ENCODE measurements at regions not wholly inside any gene's neighbourhood (a gene's known extent, or its start where the extent isn't known, plus 50 kb on each side); places are given as distances from the start of the nearest gene placed in this dataset.

- H3K9me1 ChIP-seq (ENCODE audit: control insufficient read depth, extremely low read depth, insufficient read depth, low read length) = no peaks in the 10 kb centered on the region
- no peak for FAIRE-seq
- no peaks in the 10 kb centered on the region for H4K20me1 ChIP-seq (ENCODE audit: control insufficient read depth, extremely low read depth, insufficient read depth, low read length)
- H3K36me3 ChIP-seq (ENCODE audit: control insufficient read depth in 2 of 2, extremely low read depth in 1 of 2, insufficient read depth in 2 of 2, low read length in 2 of 2) = no peaks in the 10 kb centered on the region
- dilution Hi-C loops (cut with MboI; ENCODE audit: extremely low pct_ligation_motif_present, low sequenced_read_pairs) = no loop called here
- TF ChIP-seq EZH2 (IDR thresholded peaks at IDR 0.05; ENCODE audit: low read length) = no peak
- no peak for TF ChIP-seq CTCF (optimal IDR thresholded peaks at IDR 0.05 in 1 of 3, IDR thresholded peaks at IDR 0.05 in 1 of 3, conservative IDR thresholded peaks at IDR 0.05 in 1 of 3; ENCODE audit: extremely low read depth in 1 of 3, insufficient read depth in 2 of 3, low read length in 3 of 3)
- H3K4me1 ChIP-seq (ENCODE audit: control insufficient read depth, extremely low read depth, insufficient read depth, low read length) = no peaks in the 10 kb centered on the region
- no peaks in the 10 kb centered on the region for H3K79me2 ChIP-seq (ENCODE audit: control insufficient read depth, insufficient read depth, low read length)
- H3K27me3 ChIP-seq (ENCODE audit: control insufficient read depth, extremely low read depth, insufficient read depth, low read length) = no peaks in the 10 kb centered on the region
- H3K4me3 ChIP-seq (ENCODE audit: control insufficient read depth in 2 of 3, extremely low read depth in 1 of 3, insufficient read depth in 2 of 3, low read depth in 1 of 3, low read length in 3 of 3) = no peak overlapping the region
- no peak overlapping the region for H3K27ac ChIP-seq (ENCODE audit: control insufficient read depth, insufficient read depth, low read length)
- no peaks in the 10 kb centered on the region for H3K9me3 ChIP-seq (ENCODE audit: control insufficient read depth, low read depth, low read length)
- no peak overlapping the region for H3K9ac ChIP-seq (ENCODE audit: control insufficient read depth, extremely low read depth, insufficient read depth, low read length)
- DNase-seq (ENCODE audit: low read depth, low spot score) = no peak
- no peak overlapping the region for H3K4me2 ChIP-seq (ENCODE audit: control insufficient read depth, extremely low read depth, insufficient read depth, low read depth, low read length)
- no peak overlapping the region for H2AFZ ChIP-seq (ENCODE audit: control insufficient read depth, low read length)
Observed at GRCh38 chr2:183552716-183553115, 428.5 kb downstream of the NUP35 start.

DNA sequence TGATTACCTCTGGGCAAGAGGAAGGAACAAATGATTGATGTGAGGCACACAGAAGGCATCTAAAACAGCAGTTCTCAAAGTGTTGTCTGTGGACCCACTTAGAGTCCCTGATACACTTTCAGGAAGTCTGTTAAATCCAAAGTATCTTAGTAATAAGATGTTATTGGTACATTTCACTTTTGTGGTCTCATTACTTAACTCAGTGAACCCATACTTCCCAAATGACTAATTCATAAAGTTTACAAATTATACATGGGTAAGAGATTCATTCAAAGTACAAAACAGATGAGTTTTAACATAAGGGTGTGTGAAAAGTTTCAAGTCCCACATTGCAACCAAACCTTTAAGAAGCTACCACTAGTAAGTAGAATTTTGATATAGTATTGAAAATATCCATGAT lies 440.5 kb downstream of the NUP35 start:
- no peaks in the 10 kb centered on the region for H3K9me3 ChIP-seq (ENCODE audit: control insufficient read depth, low read depth, low read length)
- no peak overlapping the region for H3K27ac ChIP-seq (ENCODE audit: control insufficient read depth, insufficient read depth, low read length)
- no peak overlapping the region for H3K4me2 ChIP-seq (ENCODE audit: control insufficient read depth, extremely low read depth, insufficient read depth, low read depth, low read length)
- TF ChIP-seq EZH2 (IDR thresholded peaks at IDR 0.05; ENCODE audit: low read length) = no peak
- TF ChIP-seq CTCF (optimal IDR thresholded peaks at IDR 0.05 in 1 of 3, IDR thresholded peaks at IDR 0.05 in 1 of 3, conservative IDR thresholded peaks at IDR 0.05 in 1 of 3; ENCODE audit: extremely low read depth in 1 of 3, insufficient read depth in 2 of 3, low read length in 3 of 3) = no peak
- FAIRE-seq (no peak), DNase-seq (ENCODE audit: low read depth, low spot score) (no peak)
- H4K20me1 ChIP-seq (ENCODE audit: control insufficient read depth, extremely low read depth, insufficient read depth, low read length) = no peaks in the 10 kb centered on the region
- dilution Hi-C loops (cut with MboI; ENCODE audit: extremely low pct_ligation_motif_present, low sequenced_read_pairs) = no loop called here
- no peak overlapping the region for H3K9ac ChIP-seq (ENCODE audit: control insufficient read depth, extremely low read depth, insufficient read depth, low read length)
- H3K4me1 ChIP-seq (ENCODE audit: control insufficient read depth, extremely low read depth, insufficient read depth, low read length) = no peaks in the 10 kb centered on the region
- H3K4me3 ChIP-seq (ENCODE audit: control insufficient read depth in 2 of 3, extremely low read depth in 1 of 3, insufficient read depth in 2 of 3, low read depth in 1 of 3, low read length in 3 of 3) = no peak overlapping the region
- H3K9me1 ChIP-seq (ENCODE audit: control insufficient read depth, extremely low read depth, insufficient read depth, low read length) = no peaks in the 10 kb centered on the region
- H3K27me3 ChIP-seq (ENCODE audit: control insufficient read depth, extremely low read depth, insufficient read depth, low read length) = no peaks in the 10 kb centered on the region
- H3K79me2 ChIP-seq (ENCODE audit: control insufficient read depth, insufficient read depth, low read length) = no peaks in the 10 kb centered on the region
- H3K36me3 ChIP-seq (ENCODE audit: control insufficient read depth in 2 of 2, extremely low read depth in 1 of 2, insufficient read depth in 2 of 2, low read length in 2 of 2) = no peaks in the 10 kb centered on the region
- no peak overlapping the region for H2AFZ ChIP-seq (ENCODE audit: control insufficient read depth, low read length)

Data from keratinocyte (primary cell).